ENCODE measurements at regions not wholly inside any gene's neighbourhood (a gene's known extent, or its start where the extent isn't known, plus 50 kb on each side); places are given as distances from the start of the nearest gene placed in this dataset.

GRCh38 chr11:80393210-80393609 lies 952.4 kb upstream of the TENM4 start:
- H3K4me2 ChIP-seq = no peak overlapping the region
- no peaks in the 10 kb centered on the region for H4K20me1 ChIP-seq (ENCODE audit: low read depth)
- H3K4me3 ChIP-seq = no peak overlapping the region
- TF ChIP-seq EZH2 (IDR thresholded peaks at IDR 0.05) (no peak), EZH2phosphoT487 (IDR thresholded peaks at IDR 0.05) (no peak)
- TF ChIP-seq, protein P1, sequence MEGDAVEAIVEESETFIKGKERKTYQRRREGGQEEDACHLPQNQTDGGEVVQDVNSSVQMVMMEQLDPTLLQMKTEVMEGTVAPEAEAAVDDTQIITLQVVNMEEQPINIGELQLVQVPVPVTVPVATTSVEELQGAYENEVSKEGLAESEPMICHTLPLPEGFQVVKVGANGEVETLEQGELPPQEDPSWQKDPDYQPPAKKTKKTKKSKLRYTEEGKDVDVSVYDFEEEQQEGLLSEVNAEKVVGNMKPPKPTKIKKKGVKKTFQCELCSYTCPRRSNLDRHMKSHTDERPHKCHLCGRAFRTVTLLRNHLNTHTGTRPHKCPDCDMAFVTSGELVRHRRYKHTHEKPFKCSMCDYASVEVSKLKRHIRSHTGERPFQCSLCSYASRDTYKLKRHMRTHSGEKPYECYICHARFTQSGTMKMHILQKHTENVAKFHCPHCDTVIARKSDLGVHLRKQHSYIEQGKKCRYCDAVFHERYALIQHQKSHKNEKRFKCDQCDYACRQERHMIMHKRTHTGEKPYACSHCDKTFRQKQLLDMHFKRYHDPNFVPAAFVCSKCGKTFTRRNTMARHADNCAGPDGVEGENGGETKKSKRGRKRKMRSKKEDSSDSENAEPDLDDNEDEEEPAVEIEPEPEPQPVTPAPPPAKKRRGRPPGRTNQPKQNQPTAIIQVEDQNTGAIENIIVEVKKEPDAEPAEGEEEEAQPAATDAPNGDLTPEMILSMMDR (IDR thresholded peaks at IDR 0.05) = no peak
- no peak overlapping the region for H3K27ac ChIP-seq
- H3F3A ChIP-seq (ENCODE audit: low read depth) = no peaks in the 10 kb centered on the region
- no peaks in the 10 kb centered on the region for H3K27me3 Mint-ChIP-seq (ENCODE audit: insufficient read depth, low read depth)
- no peaks in the 10 kb centered on the region for H3K9me3 ChIP-seq (ENCODE audit: low read depth)
- H2AFZ ChIP-seq (replicated peaks) = no peak overlapping the region
- no peak overlapping the region for H3K4me3 Mint-ChIP-seq
- no peak for DNase-seq (ENCODE audit: low spot score)
- H3K36me3 ChIP-seq = no peaks in the 10 kb centered on the region
- peaks cover 10% of the 10 kb centered on the region for H3K4me1 ChIP-seq
- H3K9ac ChIP-seq = no peak overlapping the region
- no peaks in the 10 kb centered on the region for H3K9me3 Mint-ChIP-seq
- no peaks in the 10 kb centered on the region for H3K36me3 Mint-ChIP-seq
- H3K4me1 Mint-ChIP-seq = peaks cover 8% of the 10 kb centered on the region
- no peaks in the 10 kb centered on the region for H3K79me2 ChIP-seq (ENCODE audit: low read depth)
- H3K27ac Mint-ChIP-seq = no peak overlapping the region
- H3K27me3 ChIP-seq = no peaks in the 10 kb centered on the region

DNA sequence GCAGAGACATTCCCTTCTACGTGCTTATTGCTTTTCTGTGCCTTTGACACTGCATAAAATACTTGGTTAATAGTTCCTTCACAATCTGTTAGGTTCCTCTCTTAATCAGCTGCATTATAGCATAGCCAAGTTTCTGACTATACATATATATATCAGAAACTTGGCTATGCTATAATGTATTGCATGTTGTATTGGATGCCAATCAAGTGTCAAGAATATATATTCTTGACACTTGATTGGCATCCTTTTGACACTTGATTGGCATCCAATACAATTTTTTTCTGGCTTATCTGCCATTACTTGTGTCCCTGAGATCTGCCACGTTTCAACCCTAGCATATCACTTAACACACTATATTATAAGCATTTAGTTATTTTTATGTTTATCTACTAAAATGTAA lies 949.7 kb upstream of the TENM4 start:
- H3K79me2 ChIP-seq (ENCODE audit: low read depth) = no peaks in the 10 kb centered on the region
- H3K4me1 Mint-ChIP-seq = peaks cover 13% of the 10 kb centered on the region
- H3K4me3 Mint-ChIP-seq = no peak overlapping the region
- no peaks in the 10 kb centered on the region for H3K27me3 ChIP-seq
- H3K4me3 ChIP-seq = no peak overlapping the region
- H3K9ac ChIP-seq = no peak overlapping the region
- peaks cover 14% of the 10 kb centered on the region for H3K4me1 ChIP-seq
- no peak overlapping the region for H3K27ac Mint-ChIP-seq
- TF ChIP-seq EZH2phosphoT487 (IDR thresholded peaks at IDR 0.05) = no peak
- TF ChIP-seq, protein P1 (IDR thresholded peaks at IDR 0.05) = no peak
- no peak for TF ChIP-seq EZH2 (IDR thresholded peaks at IDR 0.05)
- no peaks in the 10 kb centered on the region for H3K27me3 Mint-ChIP-seq (ENCODE audit: insufficient read depth, low read depth)
- no peak overlapping the region for H3K4me2 ChIP-seq
- no peaks in the 10 kb centered on the region for H4K20me1 ChIP-seq (ENCODE audit: low read depth)
- H3K9me3 ChIP-seq (ENCODE audit: low read depth) = no peaks in the 10 kb centered on the region
- DNase-seq (ENCODE audit: low spot score) = no peak
- no peak overlapping the region for H2AFZ ChIP-seq (replicated peaks)
- no peaks in the 10 kb centered on the region for H3K36me3 Mint-ChIP-seq
- H3K9me3 Mint-ChIP-seq = no peaks in the 10 kb centered on the region
- no peak overlapping the region for H3K27ac ChIP-seq
- H3F3A ChIP-seq (ENCODE audit: low read depth) = no peaks in the 10 kb centered on the region
- H3K36me3 ChIP-seq = no peaks in the 10 kb centered on the region

GRCh38 chr11:80388536-80388935 lies 947.7 kb upstream of the TENM4 start:
- H3K27me3 ChIP-seq = no peaks in the 10 kb centered on the region
- Mint-ChIP-seq H3K4me3 (no peak overlapping the region), H3K4me1 (peaks cover 13% of the 10 kb centered on the region), H3K27ac (peak overlapping the region; percentile 13), H3K27me3 (ENCODE audit: insufficient read depth, low read depth) (no peaks in the 10 kb centered on the region), H3K9me3 (no peaks in the 10 kb centered on the region), H3K36me3 (no peaks in the 10 kb centered on the region)
- H3K4me2 ChIP-seq = no peak overlapping the region
- peaks cover 14% of the 10 kb centered on the region for H3K4me1 ChIP-seq
- TF ChIP-seq EZH2phosphoT487 (IDR thresholded peaks at IDR 0.05) (no peak), EZH2 (IDR thresholded peaks at IDR 0.05) (no peak)
- TF ChIP-seq, protein P1 (IDR thresholded peaks at IDR 0.05) = no peak
- H3K36me3 ChIP-seq = no peaks in the 10 kb centered on the region
- no peak for DNase-seq (ENCODE audit: low spot score)
- no peaks in the 10 kb centered on the region for H3K9me3 ChIP-seq (ENCODE audit: low read depth)
- H3K4me3 ChIP-seq = no peak overlapping the region
- no peaks in the 10 kb centered on the region for H3K79me2 ChIP-seq (ENCODE audit: low read depth)
- H2AFZ ChIP-seq (replicated peaks) = peak overlapping the region; percentile 19
- no peaks in the 10 kb centered on the region for H4K20me1 ChIP-seq (ENCODE audit: low read depth)
- H3K27ac ChIP-seq = no peak overlapping the region
- H3K9ac ChIP-seq = no peak overlapping the region
- H3F3A ChIP-seq (ENCODE audit: low read depth) = no peaks in the 10 kb centered on the region

All from neural progenitor cell (in vitro differentiated cells).